ENCODE measurements at regions not wholly inside any gene's neighbourhood (a gene's known extent, or its start where the extent isn't known, plus 50 kb on each side); places are given as distances from the start of the nearest gene placed in this dataset.

DNA sequence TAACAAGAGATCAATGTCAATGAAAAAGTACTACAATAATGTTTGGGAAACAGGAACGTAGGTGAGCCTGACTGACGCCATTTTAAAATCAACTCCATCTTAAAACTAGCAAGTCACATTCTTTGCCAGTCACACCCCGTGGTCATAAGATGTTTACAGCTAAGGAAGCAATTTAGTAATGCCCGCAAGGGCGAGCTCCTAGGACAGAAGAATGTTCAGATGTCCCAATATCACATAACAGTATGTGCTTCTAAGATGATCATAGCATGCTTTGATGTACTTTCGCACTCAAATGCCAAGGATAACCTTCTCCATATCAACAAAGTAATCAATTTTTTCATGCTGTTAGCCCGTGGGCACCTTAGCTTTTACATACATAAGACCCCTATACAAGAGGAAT lies 113.8 kb upstream of the EGFR start:
- Histone ChIP-seq H3K27me3 (no peaks in the 10 kb centered on the region), H3K36me3 (no peaks in the 10 kb centered on the region), H3K9me3 (no peaks in the 10 kb centered on the region), H3K4me3 (no peak overlapping the region), H3K27ac (no peak overlapping the region), H3K4me1 (no peaks in the 10 kb centered on the region), H3K9ac (ENCODE audit: low read depth in 2 of 2, low read length in 2 of 2) (no peak overlapping the region)
- DNase-seq = no peak
- TF ChIP-seq CTCF (IDR thresholded peaks at IDR 0.05) = no peak
- intact Hi-C loops (cut with DNase I) = no loop called here

GRCh38 chr7:54906963-54907362 lies 111.9 kb upstream of the EGFR start:
- H3K9ac ChIP-seq (ENCODE audit: low read depth in 2 of 2, low read length in 2 of 2) = no peak overlapping the region
- no peak overlapping the region for H3K27ac ChIP-seq
- no peak for TF ChIP-seq CTCF (IDR thresholded peaks at IDR 0.05)
- H3K9me3 ChIP-seq = no peaks in the 10 kb centered on the region
- no peaks in the 10 kb centered on the region for H3K36me3 ChIP-seq
- H3K27me3 ChIP-seq = no peaks in the 10 kb centered on the region
- intact Hi-C loops (cut with DNase I) = no loop called here
- no peaks in the 10 kb centered on the region for H3K4me1 ChIP-seq
- DNase-seq = no peak
- no peak overlapping the region for H3K4me3 ChIP-seq

DNA sequence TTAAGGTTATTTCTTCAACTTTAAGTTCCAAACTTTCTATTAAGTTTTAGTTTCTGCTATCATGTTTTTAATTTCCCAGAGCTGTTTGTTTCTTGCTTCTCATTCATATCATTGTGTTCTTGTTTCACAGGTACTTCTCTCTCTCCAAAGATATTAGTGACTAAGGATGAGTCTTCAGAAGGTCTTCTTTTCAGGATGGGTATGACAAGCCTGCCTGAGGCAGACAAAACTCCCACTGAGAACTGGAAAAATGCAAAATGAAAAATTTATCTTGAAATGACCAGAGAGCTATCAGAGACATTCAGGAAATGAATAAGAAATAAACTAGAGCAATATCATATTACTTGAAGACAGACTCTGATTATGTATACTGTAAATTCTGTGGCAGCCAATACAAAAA lies 110.8 kb upstream of the EGFR start:
- no peaks in the 10 kb centered on the region for H3K27me3 ChIP-seq
- H3K27ac ChIP-seq = no peak overlapping the region
- TF ChIP-seq CTCF (IDR thresholded peaks at IDR 0.05) = no peak
- no peak overlapping the region for H3K4me3 ChIP-seq
- no peaks in the 10 kb centered on the region for H3K36me3 ChIP-seq
- H3K9ac ChIP-seq (ENCODE audit: low read depth in 2 of 2, low read length in 2 of 2) = no peak overlapping the region
- intact Hi-C loops (cut with DNase I) = no loop called here
- H3K4me1 ChIP-seq = no peaks in the 10 kb centered on the region
- no peaks in the 10 kb centered on the region for H3K9me3 ChIP-seq
- no peak for DNase-seq

DNA sequence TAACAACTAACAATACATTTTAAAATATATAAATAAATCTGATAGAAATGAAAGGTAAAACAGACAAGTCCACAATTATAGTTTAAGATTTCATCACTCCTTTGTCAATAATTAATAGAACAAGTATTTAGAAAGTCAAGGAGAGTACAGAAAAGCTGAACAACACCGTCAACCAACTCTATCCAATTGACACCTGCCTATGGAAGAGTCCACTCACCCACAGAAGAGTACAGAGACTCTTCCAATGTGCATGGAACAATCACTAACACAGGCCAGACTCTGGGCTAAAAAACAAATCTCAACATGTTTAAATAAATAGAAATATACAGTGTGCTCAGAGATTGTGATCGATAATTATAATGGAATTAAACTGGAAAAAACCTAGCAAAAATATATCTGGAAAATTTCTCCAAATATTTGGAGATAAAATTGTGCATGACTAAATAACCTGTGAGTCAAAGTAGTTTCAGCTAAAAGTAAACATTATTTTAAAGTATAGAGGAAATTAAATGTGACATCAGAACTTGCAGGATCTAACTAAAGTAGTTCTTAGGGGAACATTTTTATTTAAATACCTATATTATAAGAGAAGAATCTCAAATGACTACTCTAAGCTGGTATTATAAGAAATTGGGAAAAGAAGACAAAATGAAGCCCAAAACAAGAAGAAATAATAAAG lies 109.9 kb upstream of the EGFR start:
- H3K9me3 ChIP-seq = no peaks in the 10 kb centered on the region
- intact Hi-C loops (cut with DNase I) = no loop called here
- no peak overlapping the region for H3K9ac ChIP-seq (ENCODE audit: low read depth in 2 of 2, low read length in 2 of 2)
- H3K36me3 ChIP-seq = no peaks in the 10 kb centered on the region
- TF ChIP-seq CTCF (IDR thresholded peaks at IDR 0.05) = no peak
- no peak overlapping the region for H3K4me3 ChIP-seq
- H3K27me3 ChIP-seq = no peaks in the 10 kb centered on the region
- no peak overlapping the region for H3K27ac ChIP-seq
- DNase-seq = no peak
- no peaks in the 10 kb centered on the region for H3K4me1 ChIP-seq

DNA sequence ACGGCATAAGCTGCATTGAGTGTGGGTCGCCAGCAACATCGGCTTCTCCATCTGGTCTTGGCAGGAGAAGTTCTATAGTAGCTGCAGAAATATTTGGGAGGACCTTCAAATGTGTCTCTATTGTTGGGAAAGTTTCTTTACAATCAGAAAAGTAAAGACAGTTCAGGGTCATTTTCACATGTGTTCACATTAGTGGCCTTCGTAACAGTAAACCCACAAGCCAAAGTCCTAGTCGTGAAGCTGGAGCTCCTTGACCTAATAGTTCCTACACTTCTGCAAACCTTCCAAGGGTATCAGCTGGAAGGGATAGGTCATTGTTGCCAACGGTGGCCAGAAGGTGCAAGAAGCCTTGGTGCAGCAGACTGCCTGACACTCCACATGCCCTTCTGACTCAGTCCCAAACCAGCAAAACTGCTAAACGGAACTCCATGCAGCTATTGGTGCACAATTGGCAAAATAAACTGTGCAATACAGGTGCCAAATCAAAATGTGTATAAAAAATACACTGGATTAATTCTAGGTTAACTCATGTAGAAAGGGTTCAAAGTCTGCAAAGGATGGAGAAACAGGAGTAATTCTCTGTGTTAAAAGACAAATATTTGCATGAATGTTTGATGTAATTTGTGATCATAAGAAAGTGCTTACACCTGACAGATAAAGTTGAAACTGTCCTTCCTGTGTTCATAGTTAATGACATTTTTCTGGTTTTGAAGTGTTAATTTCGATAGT lies 102.8 kb upstream of the EGFR start:
- Histone ChIP-seq H3K4me3 (no peak overlapping the region), H3K9ac (ENCODE audit: low read depth in 2 of 2, low read length in 2 of 2) (no peak overlapping the region), H3K27ac (no peak overlapping the region), H3K36me3 (no peaks in the 10 kb centered on the region), H3K27me3 (no peaks in the 10 kb centered on the region), H3K9me3 (no peaks in the 10 kb centered on the region), H3K4me1 (no peaks in the 10 kb centered on the region)
- TF ChIP-seq CTCF (IDR thresholded peaks at IDR 0.05) = no peak
- intact Hi-C loops (cut with DNase I) = no loop called here
- no peak for DNase-seq
